GM23338 (cell line): ENCODE measurements at regions not wholly inside any gene's neighbourhood (a gene's known extent, or its start where the extent isn't known, plus 50 kb on each side); places are given as distances from the start of the nearest gene placed in this dataset.

Experiments
- ATAC-seq: fragments of 200-7000 bp; cut with Tn5 transposase; 3 replicates; pipeline ENCODE4 v1.9.1; 2020
- DNase-seq: peaks from one replicate; pipeline ENCODE4 v3.0.0-alpha.2; 2015; ENCODE audit warnings: low spot score
- H2AFZ ChIP-seq: fragments of 200-600 bp; sonication (generic); 2 replicates; pipeline ENCODE4 v1.8.0; 2016; ENCODE audit warnings: antibody characterized with exemption, mild to moderate bottlenecking, moderate library complexity
- H3F3A ChIP-seq: fragments of 200-600 bp; sonication (generic); replicated peaks from 2 replicates; pipeline ENCODE4 v1.8.0; 2017; ENCODE audit warnings: antibody characterized with exemption, mixed run types, low read depth
- H3K27ac ChIP-seq: fragments of 200-600 bp; sonication (generic); 2 replicates; pipeline ENCODE4 v1.6.1; 2016; ENCODE audit warnings: low read depth
- H3K27me3 ChIP-seq: fragments of 200-600 bp; sonication (generic); 2 replicates; pipeline ENCODE4 v1.8.0; 2016; ENCODE audit warnings: mild to moderate bottlenecking, mixed run types, moderate library complexity; ENCODE audit not compliant: insufficient read depth
- H3K36me3 ChIP-seq: fragments of 200-600 bp; sonication (generic); 2 replicates; pipeline ENCODE4 v1.8.0; 2016; ENCODE audit warnings: mild to moderate bottlenecking; ENCODE audit not compliant: insufficient read depth
- H3K4me1 ChIP-seq: fragments of 200-600 bp; sonication (generic); 2 replicates; pipeline ENCODE4 v1.8.0; 2016; ENCODE audit warnings: mild to moderate bottlenecking, moderate library complexity; ENCODE audit not compliant: insufficient read depth
- H3K4me2 ChIP-seq: fragments of 200-600 bp; sonication (generic); 2 replicates; pipeline ENCODE4 v1.7.1; 2017; ENCODE audit warnings: mixed run types
- H3K4me3 ChIP-seq: fragments of 200-600 bp; sonication (generic); 2 replicates; pipeline ENCODE4 v1.6.1; 2016; ENCODE audit warnings: mixed run types
- H3K79me2 ChIP-seq: fragments of 200-600 bp; sonication (generic); replicated peaks from 2 replicates; pipeline ENCODE4 v1.8.0; 2017; ENCODE audit warnings: mild to moderate bottlenecking; ENCODE audit not compliant: insufficient read depth
- H3K9me2 ChIP-seq: fragments of 200-600 bp; sonication (generic); 2 replicates; pipeline ENCODE4 v1.8.0; 2017; ENCODE audit not compliant: insufficient read depth
- H4K20me1 ChIP-seq: fragments of 200-600 bp; sonication (generic); replicated peaks from 2 replicates; pipeline ENCODE4 v1.8.0; 2017; ENCODE audit warnings: mild to moderate bottlenecking; ENCODE audit not compliant: insufficient read depth
- H3K27ac Mint-ChIP-seq: 2 replicates; pipeline ENCODE4 v1.8.0; 2020; ENCODE audit warnings: inconsistent platforms, mild to moderate bottlenecking, moderate library complexity, mixed read lengths
- H3K27me3 Mint-ChIP-seq: 3 replicates; pipeline ENCODE4 v1.8.0; 2022; ENCODE audit warnings: low read depth, mild to moderate bottlenecking, moderate library complexity, mixed read lengths, inconsistent platforms; ENCODE audit not compliant: insufficient read depth, poor library complexity
- H3K36me3 Mint-ChIP-seq: 3 replicates; pipeline ENCODE4 v1.8.0; 2021; ENCODE audit warnings: low read depth, mild to moderate bottlenecking, inconsistent platforms, moderate library complexity, mixed read lengths
- H3K4me1 Mint-ChIP-seq: 3 replicates; pipeline ENCODE4 v1.8.0; 2020; ENCODE audit warnings: mild to moderate bottlenecking, inconsistent platforms, mixed read lengths
- H3K4me3 Mint-ChIP-seq: 3 replicates; pipeline ENCODE4 v1.8.0; 2021; ENCODE audit warnings: moderate library complexity, mild to moderate bottlenecking, inconsistent platforms, mixed read lengths
- H3K9me3 Mint-ChIP-seq: 3 replicates; pipeline ENCODE4 v1.8.0; 2020; ENCODE audit warnings: moderate library complexity, mild to moderate bottlenecking, inconsistent platforms, mixed read lengths
- CREB1 ChIP-seq: fragments of 250-450 bp; sonication (Bioruptor Pico); IDR thresholded peaks from 2 replicates; pipeline ENCODE4 v1.5.0; 2020; ENCODE audit warnings: low read depth, mild to moderate bottlenecking, moderate library complexity
- CTCF ChIP-seq, 2 experiments: fragments of 200-600 bp in 1 of 2; sonication (generic) in 1 of 2; conservative IDR thresholded peaks; 2 replicates each; pipeline versions ENCODE4 v1.5.1 to v1.6.1; 2016 to 2017; ENCODE audit warnings: antibody characterized with exemption in 2 of 2, low read depth in 2 of 2, mild to moderate bottlenecking in 2 of 2, moderate library complexity in 1 of 2
- EZH2 ChIP-seq: fragments of 200-600 bp; sonication (generic); IDR thresholded peaks from one replicate; pipeline ENCODE4 v1.8.0; 2017; ENCODE audit warnings: antibody characterized with exemption, mild to moderate bottlenecking, low read depth; ENCODE audit not compliant: unreplicated experiment
- EZH2phosphoT487 ChIP-seq: fragments of 200-600 bp; sonication (generic); IDR thresholded peaks from one replicate; pipeline ENCODE4 v1.8.1; 2018; ENCODE audit warnings: antibody characterized with exemption; ENCODE audit not compliant: unreplicated experiment
- JUNB ChIP-seq: IDR thresholded peaks from one replicate; pipeline ENCODE4 v1.6.1; 2016; ENCODE audit warnings: antibody characterized with exemption; ENCODE audit not compliant: unreplicated experiment
- NANOG ChIP-seq: IDR thresholded peaks from 2 replicates; pipeline ENCODE4 v1.6.1; 2016; ENCODE audit warnings: antibody characterized with exemption, borderline replicate concordance
- POLR2AphosphoS5 ChIP-seq: IDR thresholded peaks from 2 replicates; pipeline ENCODE4 v1.6.1; 2016; ENCODE audit warnings: antibody characterized with exemption, low read depth
- REST ChIP-seq: IDR thresholded peaks from one replicate; pipeline ENCODE4 v1.6.1; 2018; ENCODE audit warnings: antibody characterized with exemption; ENCODE audit not compliant: unreplicated experiment
- STAT1 ChIP-seq: IDR thresholded peaks from one replicate; pipeline ENCODE4 v1.6.1; 2016; ENCODE audit warnings: antibody characterized with exemption; ENCODE audit not compliant: unreplicated experiment
- ZNF114 ChIP-seq: fragments of 250-450 bp; sonication (Bioruptor Pico); IDR thresholded peaks from 2 replicates; pipeline ENCODE4 v1.5.0; 2020; ENCODE audit warnings: mild to moderate bottlenecking, moderate library complexity
- ZNF331 ChIP-seq: fragments of 250-450 bp; sonication (Bioruptor Pico); IDR thresholded peaks from 2 replicates; pipeline ENCODE4 v1.5.0; 2020; ENCODE audit warnings: low read depth, mild to moderate bottlenecking, moderate library complexity
- TF ChIP-seq, protein P1 (sequence below): IDR thresholded peaks from 2 replicates; pipeline ENCODE4 v1.6.1; 2016; ENCODE audit warnings: antibody characterized with exemption
- TF ChIP-seq, protein P2 (sequence below): fragments of 250-450 bp; sonication (Bioruptor Pico); IDR thresholded peaks from 2 replicates; pipeline ENCODE4 v1.5.0; 2020; ENCODE audit warnings: mild to moderate bottlenecking, moderate library complexity

- Histone ChIP-seq H3K36me3 (no peaks in the 10 kb centered on the region), H3K27ac (no peak overlapping the region), H3K9me2 (no peaks in the 10 kb centered on the region), H4K20me1 (no peaks in the 10 kb centered on the region), H2AFZ (peak overlapping the region; percentile 36; the same call in 1 of the 2 replicates), H3K27me3 (no peaks in the 10 kb centered on the region), H3K4me1 (no peaks in the 10 kb centered on the region), H3F3A (no peaks in the 10 kb centered on the region), H3K4me3 (no peak overlapping the region), H3K4me2 (no peak overlapping the region), H3K79me2 (no peaks in the 10 kb centered on the region)
- DNase-seq (no peak), ATAC-seq (no peak)
- Mint-ChIP-seq H3K36me3 (no peaks in the 10 kb centered on the region), H3K4me3 (no peak overlapping the region), H3K27me3 (no peaks in the 10 kb centered on the region), H3K9me3 (no peaks in the 10 kb centered on the region; the same call in 2 of the 3 replicates), H3K27ac (no peak overlapping the region), H3K4me1 (no peaks in the 10 kb centered on the region)
- TF ChIP-seq ZNF114 (CRISPR knock-in tag), result no peak
- TF ChIP-seq EZH2, result no peak
- no peak for TF ChIP-seq CREB1 (CRISPR knock-in tag)
- no peak for TF ChIP-seq JUNB
- TF ChIP-seq NANOG, result no peak
- TF ChIP-seq, protein P1, sequence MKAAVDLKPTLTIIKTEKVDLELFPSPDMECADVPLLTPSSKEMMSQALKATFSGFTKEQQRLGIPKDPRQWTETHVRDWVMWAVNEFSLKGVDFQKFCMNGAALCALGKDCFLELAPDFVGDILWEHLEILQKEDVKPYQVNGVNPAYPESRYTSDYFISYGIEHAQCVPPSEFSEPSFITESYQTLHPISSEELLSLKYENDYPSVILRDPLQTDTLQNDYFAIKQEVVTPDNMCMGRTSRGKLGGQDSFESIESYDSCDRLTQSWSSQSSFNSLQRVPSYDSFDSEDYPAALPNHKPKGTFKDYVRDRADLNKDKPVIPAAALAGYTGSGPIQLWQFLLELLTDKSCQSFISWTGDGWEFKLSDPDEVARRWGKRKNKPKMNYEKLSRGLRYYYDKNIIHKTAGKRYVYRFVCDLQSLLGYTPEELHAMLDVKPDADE, result no peak
- TF ChIP-seq POLR2AphosphoS5, result no peak
- TF ChIP-seq REST, result no peak
- no peak for TF ChIP-seq ZNF331
- TF ChIP-seq CTCF (conservative IDR thresholded peaks at IDR 0.05; ENCODE audit: low read depth in 2 of 2), result no peak
- no peak for TF ChIP-seq EZH2phosphoT487
- no peak for TF ChIP-seq STAT1
- TF ChIP-seq, protein P2, sequence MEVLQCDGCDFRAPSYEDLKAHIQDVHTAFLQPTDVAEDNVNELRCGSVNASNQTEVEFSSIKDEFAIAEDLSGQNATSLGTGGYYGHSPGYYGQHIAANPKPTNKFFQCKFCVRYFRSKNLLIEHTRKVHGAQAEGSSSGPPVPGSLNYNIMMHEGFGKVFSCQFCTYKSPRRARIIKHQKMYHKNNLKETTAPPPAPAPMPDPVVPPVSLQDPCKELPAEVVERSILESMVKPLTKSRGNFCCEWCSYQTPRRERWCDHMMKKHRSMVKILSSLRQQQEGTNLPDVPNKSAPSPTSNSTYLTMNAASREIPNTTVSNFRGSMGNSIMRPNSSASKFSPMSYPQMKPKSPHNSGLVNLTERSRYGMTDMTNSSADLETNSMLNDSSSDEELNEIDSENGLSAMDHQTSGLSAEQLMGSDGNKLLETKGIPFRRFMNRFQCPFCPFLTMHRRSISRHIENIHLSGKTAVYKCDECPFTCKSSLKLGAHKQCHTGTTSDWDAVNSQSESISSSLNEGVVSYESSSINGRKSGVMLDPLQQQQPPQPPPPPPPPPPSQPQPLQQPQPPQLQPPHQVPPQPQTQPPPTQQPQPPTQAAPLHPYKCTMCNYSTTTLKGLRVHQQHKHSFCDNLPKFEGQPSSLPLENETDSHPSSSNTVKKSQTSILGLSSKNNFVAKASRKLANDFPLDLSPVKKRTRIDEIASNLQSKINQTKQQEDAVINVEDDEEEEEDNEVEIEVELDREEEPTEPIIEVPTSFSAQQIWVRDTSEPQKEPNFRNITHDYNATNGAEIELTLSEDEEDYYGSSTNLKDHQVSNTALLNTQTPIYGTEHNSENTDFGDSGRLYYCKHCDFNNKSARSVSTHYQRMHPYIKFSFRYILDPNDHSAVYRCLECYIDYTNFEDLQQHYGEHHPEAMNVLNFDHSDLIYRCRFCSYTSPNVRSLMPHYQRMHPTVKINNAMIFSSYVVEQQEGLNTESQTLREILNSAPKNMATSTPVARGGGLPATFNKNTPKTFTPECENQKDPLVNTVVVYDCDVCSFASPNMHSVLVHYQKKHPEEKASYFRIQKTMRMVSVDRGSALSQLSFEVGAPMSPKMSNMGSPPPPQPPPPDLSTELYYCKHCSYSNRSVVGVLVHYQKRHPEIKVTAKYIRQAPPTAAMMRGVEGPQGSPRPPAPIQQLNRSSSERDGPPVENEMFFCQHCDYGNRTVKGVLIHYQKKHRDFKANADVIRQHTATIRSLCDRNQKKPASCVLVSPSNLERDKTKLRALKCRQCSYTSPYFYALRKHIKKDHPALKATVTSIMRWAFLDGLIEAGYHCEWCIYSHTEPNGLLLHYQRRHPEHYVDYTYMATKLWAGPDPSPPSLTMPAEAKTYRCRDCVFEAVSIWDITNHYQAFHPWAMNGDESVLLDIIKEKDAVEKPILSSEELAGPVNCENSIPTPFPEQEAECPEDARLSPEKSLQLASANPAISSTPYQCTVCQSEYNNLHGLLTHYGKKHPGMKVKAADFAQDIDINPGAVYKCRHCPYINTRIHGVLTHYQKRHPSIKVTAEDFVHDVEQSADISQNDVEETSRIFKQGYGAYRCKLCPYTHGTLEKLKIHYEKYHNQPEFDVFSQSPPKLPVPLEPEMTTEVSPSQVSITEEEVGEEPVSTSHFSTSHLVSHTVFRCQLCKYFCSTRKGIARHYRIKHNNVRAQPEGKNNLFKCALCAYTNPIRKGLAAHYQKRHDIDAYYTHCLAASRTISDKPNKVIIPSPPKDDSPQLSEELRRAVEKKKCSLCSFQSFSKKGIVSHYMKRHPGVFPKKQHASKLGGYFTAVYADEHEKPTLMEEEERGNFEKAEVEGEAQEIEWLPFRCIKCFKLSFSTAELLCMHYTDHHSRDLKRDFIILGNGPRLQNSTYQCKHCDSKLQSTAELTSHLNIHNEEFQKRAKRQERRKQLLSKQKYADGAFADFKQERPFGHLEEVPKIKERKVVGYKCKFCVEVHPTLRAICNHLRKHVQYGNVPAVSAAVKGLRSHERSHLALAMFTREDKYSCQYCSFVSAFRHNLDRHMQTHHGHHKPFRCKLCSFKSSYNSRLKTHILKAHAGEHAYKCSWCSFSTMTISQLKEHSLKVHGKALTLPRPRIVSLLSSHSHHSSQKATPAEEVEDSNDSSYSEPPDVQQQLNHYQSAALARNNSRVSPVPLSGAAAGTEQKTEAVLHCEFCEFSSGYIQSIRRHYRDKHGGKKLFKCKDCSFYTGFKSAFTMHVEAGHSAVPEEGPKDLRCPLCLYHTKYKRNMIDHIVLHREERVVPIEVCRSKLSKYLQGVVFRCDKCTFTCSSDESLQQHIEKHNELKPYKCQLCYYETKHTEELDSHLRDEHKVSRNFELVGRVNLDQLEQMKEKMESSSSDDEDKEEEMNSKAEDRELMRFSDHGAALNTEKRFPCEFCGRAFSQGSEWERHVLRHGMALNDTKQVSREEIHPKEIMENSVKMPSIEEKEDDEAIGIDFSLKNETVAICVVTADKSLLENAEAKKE (CRISPR knock-in tag), result no peak
Measured at GRCh38 chr11:80900265-80900664, 1459.4 kb upstream of the TENM4 start.
